GM18499 (cell line): ENCODE measurements at regions not wholly inside any gene's neighbourhood (a gene's known extent, or its start where the extent isn't known, plus 50 kb on each side); places are given as distances from the start of the nearest gene placed in this dataset.
"Not testable (repeated sequence)": the region's sequence is repeated elsewhere in the genome, so short reads cannot be mapped to it uniquely, and the experiment has no call there.

Experiments
- ATAC-seq: cut with Tn5 transposase; IDR thresholded peaks from one replicate; pipeline ENCODE4 v1.9.1; 2021; ENCODE audit warnings: moderate number of reproducible peaks; ENCODE audit not compliant: insufficient read depth, unreplicated experiment

GRCh38 chr2:11949732-11950523 is 203.5 kb downstream of the LPIN1 start:
- ATAC-seq = no peak

GRCh38 chr2:11950896-11951295 is 204.5 kb downstream of the LPIN1 start:
- no peak for ATAC-seq

- ATAC-seq = not testable (repeated sequence)
These were observed 205.1 kb downstream of the LPIN1 start for GRCh38 chr2:11951492-11951891.

- ATAC-seq = no peak
These were observed 206.8 kb downstream of the LPIN1 start for GRCh38 chr2:11953258-11953657.

GRCh38 chr2:11955314-11955713 is 208.9 kb downstream of the LPIN1 start:
- no peak for ATAC-seq

- no peak for ATAC-seq
These were observed 209.5 kb downstream of the LPIN1 start for GRCh38 chr2:11955884-11956291.

- no peak for ATAC-seq
These were observed 216.4 kb downstream of the LPIN1 start for GRCh38 chr2:11962707-11963328.

- no peak for ATAC-seq
These were observed 217.5 kb downstream of the LPIN1 start for GRCh38 chr2:11963966-11964365.

- ATAC-seq = no peak
These were observed 221.6 kb downstream of the LPIN1 start for GRCh38 chr2:11967946-11968465.

- no peak for ATAC-seq
These were observed 222.1 kb downstream of the LPIN1 start for GRCh38 chr2:11968521-11968920.

- ATAC-seq = no peak
These were observed 223.3 kb downstream of the LPIN1 start for GRCh38 chr2:11969774-11970173.

GRCh38 chr2:11974573-11974972 is 228.1 kb downstream of the LPIN1 start:
- no peak for ATAC-seq

- ATAC-seq = no peak
These were observed 228.9 kb downstream of the LPIN1 start for GRCh38 chr2:11975373-11975772.

GRCh38 chr2:11976073-11976472 is 229.6 kb downstream of the LPIN1 start:
- ATAC-seq = no peak

- ATAC-seq = no peak
These were observed 231.5 kb downstream of the LPIN1 start for GRCh38 chr2:11977766-11978524.

- no peak for ATAC-seq
These were observed 234.4 kb downstream of the LPIN1 start for GRCh38 chr2:11980809-11981208.

- no peak for ATAC-seq
These were observed 237.0 kb downstream of the LPIN1 start for GRCh38 chr2:11983401-11983800.

- no peak for ATAC-seq
These were observed 237.4 kb downstream of the LPIN1 start for GRCh38 chr2:11983870-11984269.

GRCh38 chr2:11984316-11985158 is 238.1 kb downstream of the LPIN1 start:
- ATAC-seq = no peak
